BE2C (cell line): ENCODE measurements at regions not wholly inside any gene's neighbourhood (a gene's known extent, or its start where the extent isn't known, plus 50 kb on each side); places are given as distances from the start of the nearest gene placed in this dataset.

Experiments used
- DNase-seq: peaks from one replicate; pipeline ENCODE4 v3.0.0-alpha.2; 2020
- H3K27me3 ChIP-seq: fragments of 250-450 bp; sonication (Bioruptor Pico); 2 replicates; pipeline ENCODE4 v1.5.1; 2020; ENCODE audit warnings: mild to moderate bottlenecking
- H3K36me3 ChIP-seq: fragments of 250-450 bp; sonication (Bioruptor Pico); 2 replicates; pipeline ENCODE4 v1.5.1; 2020; ENCODE audit warnings: mild to moderate bottlenecking
- H3K4me1 ChIP-seq: fragments of 250-450 bp; sonication (Bioruptor Pico); 2 replicates; pipeline ENCODE4 v1.5.1; 2020
- H3K4me3 ChIP-seq: 2 replicates; pipeline ENCODE4 v1.5.1; 2011; ENCODE audit warnings: low read depth, low read length
- H3K9me3 ChIP-seq: fragments of 250-450 bp; sonication (Bioruptor Pico); 2 replicates; pipeline ENCODE4 v1.5.1; 2020
- TF ChIP-seq, protein P1 (sequence below): IDR thresholded peaks from 2 replicates; pipeline ENCODE4 v1.5.1; 2012; ENCODE audit warnings: mild to moderate bottlenecking, low read depth, low read length

DNA sequence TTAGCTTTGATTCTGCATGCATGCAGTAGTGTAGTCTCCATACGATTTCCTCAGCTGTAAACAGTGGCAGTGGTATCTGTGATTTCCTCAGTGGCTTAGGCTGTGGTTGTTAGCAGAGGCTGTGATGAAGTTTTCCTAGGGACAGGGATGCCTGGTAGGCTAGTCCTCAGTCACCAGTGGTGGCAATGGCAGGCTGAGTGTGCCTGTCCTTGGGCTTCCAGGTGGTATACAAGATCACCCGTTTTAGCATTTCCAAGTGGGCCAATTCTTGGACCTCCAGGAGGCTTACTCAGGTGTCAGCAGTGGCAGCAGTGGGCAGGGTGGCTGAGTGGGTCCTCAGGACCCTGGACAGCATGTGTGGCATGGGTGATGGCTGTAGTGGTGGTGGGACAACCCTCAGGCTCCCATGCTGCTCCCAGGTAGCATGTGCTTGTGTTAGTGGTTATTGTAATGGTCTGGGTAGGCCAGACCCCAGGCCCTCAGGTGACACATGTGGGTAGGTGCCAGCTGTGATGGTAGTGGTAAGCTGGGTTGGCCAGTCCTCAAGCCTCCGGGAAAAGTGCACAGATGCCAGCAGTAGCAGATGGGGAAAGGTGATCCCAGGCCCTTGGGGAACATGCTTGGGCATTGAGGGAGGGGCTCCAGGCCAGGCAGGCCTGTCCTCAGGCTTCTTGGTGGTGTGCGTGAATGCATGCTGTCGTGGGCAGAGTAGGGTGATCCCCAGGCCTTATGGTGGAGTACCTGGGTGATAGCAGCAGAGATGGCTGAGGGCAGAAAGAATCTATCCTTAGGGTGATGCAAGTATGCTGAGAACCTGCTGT, 146.5 kb downstream of the PAPOLA start:
- TF ChIP-seq, protein P1, sequence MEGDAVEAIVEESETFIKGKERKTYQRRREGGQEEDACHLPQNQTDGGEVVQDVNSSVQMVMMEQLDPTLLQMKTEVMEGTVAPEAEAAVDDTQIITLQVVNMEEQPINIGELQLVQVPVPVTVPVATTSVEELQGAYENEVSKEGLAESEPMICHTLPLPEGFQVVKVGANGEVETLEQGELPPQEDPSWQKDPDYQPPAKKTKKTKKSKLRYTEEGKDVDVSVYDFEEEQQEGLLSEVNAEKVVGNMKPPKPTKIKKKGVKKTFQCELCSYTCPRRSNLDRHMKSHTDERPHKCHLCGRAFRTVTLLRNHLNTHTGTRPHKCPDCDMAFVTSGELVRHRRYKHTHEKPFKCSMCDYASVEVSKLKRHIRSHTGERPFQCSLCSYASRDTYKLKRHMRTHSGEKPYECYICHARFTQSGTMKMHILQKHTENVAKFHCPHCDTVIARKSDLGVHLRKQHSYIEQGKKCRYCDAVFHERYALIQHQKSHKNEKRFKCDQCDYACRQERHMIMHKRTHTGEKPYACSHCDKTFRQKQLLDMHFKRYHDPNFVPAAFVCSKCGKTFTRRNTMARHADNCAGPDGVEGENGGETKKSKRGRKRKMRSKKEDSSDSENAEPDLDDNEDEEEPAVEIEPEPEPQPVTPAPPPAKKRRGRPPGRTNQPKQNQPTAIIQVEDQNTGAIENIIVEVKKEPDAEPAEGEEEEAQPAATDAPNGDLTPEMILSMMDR: no peak
- Histone ChIP-seq H3K4me3 (no peak overlapping the region), H3K9me3 (no peaks in the 10 kb centered on the region), H3K36me3 (no peaks in the 10 kb centered on the region), H3K4me1 (no peaks in the 10 kb centered on the region), H3K27me3 (0 out of 2 replicates have a peak, but pooled peaks cover 4% of the 10 kb centered on the region)
- no peak for DNase-seq

DNA sequence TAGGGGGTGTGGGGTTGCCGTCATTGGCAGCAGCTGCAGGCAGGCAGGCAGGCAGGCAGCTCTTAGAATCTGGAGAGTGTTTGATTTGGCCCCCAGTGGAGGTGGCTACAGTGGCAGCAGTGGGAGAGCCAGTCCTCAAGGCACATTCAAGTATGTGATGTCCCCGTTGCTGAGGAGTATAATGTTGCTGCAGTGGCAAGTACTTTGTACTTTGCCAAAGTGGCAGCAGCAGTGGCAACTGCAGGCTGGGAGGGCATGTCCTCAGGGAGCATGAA, 147.1 kb downstream of the PAPOLA start:
- H3K9me3 ChIP-seq: no peaks in the 10 kb centered on the region
- H3K36me3 ChIP-seq: no peaks in the 10 kb centered on the region
- DNase-seq: no peak
- H3K27me3 ChIP-seq: 0 out of 2 replicates have a peak, but pooled peaks cover 4% of the 10 kb centered on the region
- no peak overlapping the region for H3K4me3 ChIP-seq
- no peaks in the 10 kb centered on the region for H3K4me1 ChIP-seq
- TF ChIP-seq, protein P1: no peak

DNA sequence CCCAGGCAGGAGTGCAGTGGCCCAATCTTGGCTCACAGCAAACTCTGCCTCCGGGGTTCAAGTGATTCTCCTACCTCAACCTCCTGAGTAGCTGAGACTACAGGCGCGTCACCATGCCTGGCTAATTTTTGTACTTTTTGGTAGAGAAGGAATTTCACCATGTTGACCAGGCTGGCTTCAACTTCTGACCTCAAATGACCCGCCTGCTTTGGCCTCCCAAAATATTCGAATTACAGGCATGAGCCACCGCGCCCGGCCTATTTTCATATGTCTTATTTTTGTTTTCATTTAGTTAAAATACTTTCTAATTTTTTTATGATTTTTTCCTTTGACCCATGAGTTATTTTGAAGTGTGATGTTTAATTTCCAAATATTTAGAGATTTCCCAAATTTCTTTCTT, 143.6 kb upstream of the VRK1 start:
- H3K4me3 ChIP-seq: no peak overlapping the region
- TF ChIP-seq, protein P1: no peak
- no peak for DNase-seq
- H3K27me3 ChIP-seq: no peaks in the 10 kb centered on the region
- H3K36me3 ChIP-seq: no peaks in the 10 kb centered on the region
- no peaks in the 10 kb centered on the region for H3K4me1 ChIP-seq
- H3K9me3 ChIP-seq: no peaks in the 10 kb centered on the region

DNA sequence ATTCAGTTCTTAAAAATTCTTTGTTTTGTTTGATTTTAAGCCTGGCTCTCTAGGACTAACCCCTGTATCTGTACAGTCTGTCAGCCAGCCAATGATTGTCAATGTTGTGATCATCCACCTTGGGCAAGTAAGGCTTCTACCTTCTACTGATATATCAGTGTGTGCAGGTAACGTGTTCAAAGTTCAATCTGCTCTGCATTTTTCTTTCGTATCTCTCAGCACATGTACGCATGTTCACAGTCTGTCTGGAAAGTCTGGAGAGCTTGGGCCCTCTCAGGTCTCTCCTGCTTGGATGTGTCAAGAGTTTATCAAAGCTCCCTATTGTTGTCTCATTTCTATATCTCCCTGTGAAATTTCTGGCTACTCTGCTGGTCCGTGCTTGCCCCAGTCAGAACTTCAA, 138.6 kb upstream of the VRK1 start:
- Histone ChIP-seq H3K27me3 (no peaks in the 10 kb centered on the region), H3K4me3 (no peak overlapping the region), H3K36me3 (no peaks in the 10 kb centered on the region), H3K9me3 (no peaks in the 10 kb centered on the region), H3K4me1 (no peaks in the 10 kb centered on the region)
- DNase-seq: no peak
- TF ChIP-seq, protein P1: no peak

DNA sequence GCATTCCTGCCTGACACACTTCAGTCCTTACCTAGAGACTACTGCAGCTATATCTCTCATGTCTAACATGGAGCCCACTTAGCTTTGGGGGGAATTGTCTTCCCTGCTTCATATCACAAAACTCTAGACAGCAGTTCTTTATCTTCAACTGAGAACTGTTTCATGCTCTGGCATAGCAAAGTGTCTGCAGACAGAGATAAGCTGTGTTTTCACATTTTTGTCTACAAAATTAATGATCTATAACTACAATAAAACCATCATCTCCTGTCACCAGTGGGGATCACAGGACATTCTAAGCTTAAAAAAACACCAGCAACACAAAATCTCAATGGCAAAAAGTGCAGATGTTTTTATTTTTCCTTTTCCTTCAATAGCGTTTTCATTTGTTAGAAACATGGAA, 137.1 kb upstream of the VRK1 start:
- no peaks in the 10 kb centered on the region; the same call in 1 of the 2 replicates for H3K27me3 ChIP-seq
- TF ChIP-seq, protein P1: no peak
- no peaks in the 10 kb centered on the region for H3K36me3 ChIP-seq
- H3K4me1 ChIP-seq: no peaks in the 10 kb centered on the region
- H3K9me3 ChIP-seq: no peaks in the 10 kb centered on the region
- no peak for DNase-seq
- H3K4me3 ChIP-seq: no peak overlapping the region

DNA sequence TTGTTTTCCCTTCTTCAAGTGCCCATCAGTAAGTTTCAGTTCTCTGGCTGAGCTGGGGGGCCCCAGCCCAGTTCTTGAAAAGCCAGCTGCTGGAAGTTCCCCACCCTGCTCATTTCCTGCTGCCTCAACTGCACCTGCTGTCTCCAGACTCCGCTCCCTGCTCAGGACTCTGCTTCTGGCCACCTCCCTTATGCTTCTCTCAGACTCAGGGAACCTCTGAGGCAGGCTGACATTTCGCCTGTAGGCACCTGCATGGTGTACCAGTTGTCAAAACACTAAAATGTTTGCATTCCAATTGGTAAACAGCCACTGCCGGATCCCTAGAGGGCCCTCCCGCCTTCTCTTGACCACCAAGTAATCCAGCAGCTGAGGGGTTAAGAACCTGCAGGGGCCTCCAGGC, 136.5 kb upstream of the VRK1 start:
- TF ChIP-seq, protein P1: no peak
- no peaks in the 10 kb centered on the region; the same call in 1 of the 2 replicates for H3K27me3 ChIP-seq
- H3K9me3 ChIP-seq: no peaks in the 10 kb centered on the region
- H3K4me3 ChIP-seq: no peak overlapping the region
- DNase-seq: no peak
- no peaks in the 10 kb centered on the region for H3K4me1 ChIP-seq
- no peaks in the 10 kb centered on the region for H3K36me3 ChIP-seq
